ENCODE measurements at regions not wholly inside any gene's neighbourhood (a gene's known extent, or its start where the extent isn't known, plus 50 kb on each side); places are given as distances from the start of the nearest gene placed in this dataset.

GRCh38 chr9:90393365-90394152, 249.1 kb downstream of the DIRAS2 start:
- peaks cover 1% of the 10 kb centered on the region for H3K4me1 Mint-ChIP-seq (ENCODE audit: low read depth)
- H3K4me3 Mint-ChIP-seq (ENCODE audit: low read depth) = no peak overlapping the region
- TF ChIP-seq CTCF (IDR thresholded peaks at IDR 0.05; ENCODE audit: unreplicated experiment) = no peak
- no peak overlapping the region for H3K27ac Mint-ChIP-seq
- no peaks in the 10 kb centered on the region for H3K27me3 Mint-ChIP-seq
- no peak for DNase-seq (ENCODE audit: low spot score, unreplicated experiment)
- H3K36me3 Mint-ChIP-seq (ENCODE audit: insufficient read depth) = no peaks in the 10 kb centered on the region
- H3K9me3 Mint-ChIP-seq (ENCODE audit: low read depth) = no peaks in the 10 kb centered on the region

GRCh38 chr9:90394871-90395270, 247.8 kb downstream of the DIRAS2 start:
- Mint-ChIP-seq H3K36me3 (ENCODE audit: insufficient read depth) (no peaks in the 10 kb centered on the region), H3K27ac (no peak overlapping the region), H3K27me3 (no peaks in the 10 kb centered on the region), H3K9me3 (ENCODE audit: low read depth) (no peaks in the 10 kb centered on the region), H3K4me3 (ENCODE audit: low read depth) (no peak overlapping the region), H3K4me1 (ENCODE audit: low read depth) (peaks cover 1% of the 10 kb centered on the region)
- no peak for DNase-seq (ENCODE audit: low spot score, unreplicated experiment)
- no peak for TF ChIP-seq CTCF (IDR thresholded peaks at IDR 0.05; ENCODE audit: unreplicated experiment)

- no peak overlapping the region for H3K27ac Mint-ChIP-seq
- H3K27me3 Mint-ChIP-seq = no peaks in the 10 kb centered on the region
- H3K9me3 Mint-ChIP-seq (ENCODE audit: low read depth) = no peaks in the 10 kb centered on the region
- no peak overlapping the region for H3K4me3 Mint-ChIP-seq (ENCODE audit: low read depth)
- TF ChIP-seq CTCF (IDR thresholded peaks at IDR 0.05; ENCODE audit: unreplicated experiment) = no peak
- H3K36me3 Mint-ChIP-seq (ENCODE audit: insufficient read depth) = no peaks in the 10 kb centered on the region
- DNase-seq (ENCODE audit: low spot score, unreplicated experiment) = no peak
- H3K4me1 Mint-ChIP-seq (ENCODE audit: low read depth) = no peaks in the 10 kb centered on the region
Observed at GRCh38 chr9:90400091-90400490, 242.5 kb downstream of the DIRAS2 start.

GRCh38 chr9:90408659-90409058, 234.0 kb downstream of the DIRAS2 start:
- Mint-ChIP-seq H3K27me3 (peaks cover 23% of the 10 kb centered on the region), H3K27ac (peak overlapping the region; percentile 4), H3K4me1 (ENCODE audit: low read depth) (peaks cover 11% of the 10 kb centered on the region), H3K36me3 (ENCODE audit: insufficient read depth) (no peaks in the 10 kb centered on the region), H3K4me3 (ENCODE audit: low read depth) (no peak overlapping the region), H3K9me3 (ENCODE audit: low read depth) (peaks cover 18% of the 10 kb centered on the region)
- no peak for DNase-seq (ENCODE audit: low spot score, unreplicated experiment)
- TF ChIP-seq CTCF (IDR thresholded peaks at IDR 0.05; ENCODE audit: unreplicated experiment) = no peak

- Mint-ChIP-seq H3K4me1 (ENCODE audit: low read depth) (peaks cover 11% of the 10 kb centered on the region), H3K9me3 (ENCODE audit: low read depth) (no peaks in the 10 kb centered on the region), H3K27ac (no peak overlapping the region), H3K4me3 (ENCODE audit: low read depth) (no peak overlapping the region), H3K27me3 (peaks cover 19% of the 10 kb centered on the region), H3K36me3 (ENCODE audit: insufficient read depth) (no peaks in the 10 kb centered on the region)
- no peak for TF ChIP-seq CTCF (IDR thresholded peaks at IDR 0.05; ENCODE audit: unreplicated experiment)
- no peak for DNase-seq (ENCODE audit: low spot score, unreplicated experiment)
Observed at GRCh38 chr9:90419221-90419851, 223.3 kb downstream of the DIRAS2 start.
